Adrenal gland (tissue), 5 donors: ENCODE measurements at regions not wholly inside any gene's neighbourhood (a gene's known extent, or its start where the extent isn't known, plus 50 kb on each side); places are given as distances from the start of the nearest gene placed in this dataset.

Experiments
- CTCF ChIP-seq, 6 experiments: fragments of 450-650 bp in 4 of 6; fragments of 200-600 bp in 2 of 6; sonication (generic) in 1 of 6; IDR thresholded peaks; 1 replicate in 5 of 6; 2 replicates in 1 of 6; pipeline versions ENCODE4 v1.5.1 to v1.8.0; 2016 to 2021; ENCODE audit warnings: antibody characterized with exemption in 6 of 6, mild to moderate bottlenecking in 2 of 6, moderate library complexity in 1 of 6
- POLR2A ChIP-seq, 2 donors: fragments of 450-650 bp; IDR thresholded peaks; one replicate each; pipeline ENCODE4 v1.6.1; 2017; ENCODE audit warnings: antibody characterized with exemption in 2 of 2, mild to moderate bottlenecking in 2 of 2, moderate library complexity in 1 of 2
- donor health status: DM: no; HTN: no; CAD: no.

- TF ChIP-seq POLR2A (IDR thresholded peaks at IDR 0.05): no peak
- no peak for TF ChIP-seq CTCF (IDR thresholded peaks at IDR 0.05)
Observed at GRCh38 chrX:128460835-128461234, 408.6 kb upstream of the ACTRT1 start.
